ENCODE measurements at regions not wholly inside any gene's neighbourhood (a gene's known extent, or its start where the extent isn't known, plus 50 kb on each side); places are given as distances from the start of the nearest gene placed in this dataset.

GRCh38 chr18:73690222-73690621 is 457.4 kb downstream of the FBXO15 start:
- Histone ChIP-seq H3K4me3 (no peak overlapping the region), H3K27ac (no peak overlapping the region)
- no peak for TF ChIP-seq CTCF (IDR thresholded peaks at IDR 0.05)
- no peak for DNase-seq (ENCODE audit: low spot score)

GRCh38 chr18:73688851-73689711 is 458.6 kb downstream of the FBXO15 start:
- Histone ChIP-seq H3K4me3 (no peak overlapping the region), H3K27ac (no peak overlapping the region)
- DNase-seq (ENCODE audit: low spot score), result no peak
- no peak for TF ChIP-seq CTCF (IDR thresholded peaks at IDR 0.05)

GRCh38 chr18:73688161-73688560 is 459.5 kb downstream of the FBXO15 start:
- no peak for TF ChIP-seq CTCF (IDR thresholded peaks at IDR 0.05)
- DNase-seq (ENCODE audit: low spot score), result no peak
- H3K27ac ChIP-seq, result no peak overlapping the region
- H3K4me3 ChIP-seq, result no peak overlapping the region

- TF ChIP-seq CTCF (IDR thresholded peaks at IDR 0.05), result no peak
- no peak for DNase-seq (ENCODE audit: low spot score)
- Histone ChIP-seq H3K27ac (no peak overlapping the region), H3K4me3 (no peak overlapping the region)
These were observed 463.0 kb downstream of the FBXO15 start for GRCh38 chr18:73684647-73685046.

- no peak for TF ChIP-seq CTCF (IDR thresholded peaks at IDR 0.05)
- H3K27ac ChIP-seq, result no peak overlapping the region
- no peak overlapping the region for H3K4me3 ChIP-seq
- no peak for DNase-seq (ENCODE audit: low spot score)
These were observed 464.0 kb downstream of the FBXO15 start for GRCh38 chr18:73683409-73684238.

- no peak for TF ChIP-seq CTCF (IDR thresholded peaks at IDR 0.05)
- H3K4me3 ChIP-seq, result no peak overlapping the region
- no peak overlapping the region for H3K27ac ChIP-seq
These were observed 465.7 kb downstream of the FBXO15 start for GRCh38 chr18:73681912-73682311.

More at GRCh38 chr18:73681912-73682311, 465.7 kb downstream of the FBXO15 start:
- no peak for DNase-seq (ENCODE audit: low spot score)

Data from coronary artery (tissue), 2 donors.